HUDEP-2 (cell line): ENCODE measurements at regions not wholly inside any gene's neighbourhood (a gene's known extent, or its start where the extent isn't known, plus 50 kb on each side); places are given as distances from the start of the nearest gene placed in this dataset.
"Not testable (repeated sequence)": the region's sequence is repeated elsewhere in the genome, so short reads cannot be mapped to it uniquely, and the experiment has no call there.

ENCODE experiments used
- DNase-seq, 76 experiments: peaks; one replicate each; lab custom pipeline; 2025; ENCODE audit not compliant: unreplicated experiment in 76 of 76; lab: John Stamatoyannopoulos, UW

GRCh38 chr7:33776788-33777187 is 128.6 kb upstream of the BMPER start:
- DNase-seq, result no peak

- DNase-seq, result no peak
These were observed 127.1 kb upstream of the BMPER start for GRCh38 chr7:33778195-33778594.

DNA sequence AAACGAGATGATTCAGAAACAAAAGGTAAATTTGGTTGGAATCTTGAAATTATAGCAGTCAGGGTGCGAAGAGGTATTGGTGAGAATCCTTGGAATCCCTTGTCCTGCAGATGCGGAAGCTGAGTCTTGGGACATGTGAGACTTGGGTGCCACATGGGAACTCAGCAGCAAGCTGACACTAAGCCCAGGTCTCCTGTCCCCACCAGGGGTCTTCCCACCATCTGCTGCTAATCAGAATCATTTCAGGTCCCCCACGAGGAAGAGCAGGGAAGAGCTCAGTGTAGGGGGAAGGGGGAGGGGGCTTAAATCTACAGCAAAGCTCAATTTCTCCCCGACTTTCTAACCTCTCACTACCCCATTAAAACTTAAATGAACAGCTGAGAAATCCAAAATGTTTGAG is 126.1 kb upstream of the BMPER start:
- DNase-seq, result no peak

- DNase-seq, result no peak
These were observed 124.2 kb upstream of the BMPER start for GRCh38 chr7:33781167-33781566.

GRCh38 chr7:33781796-33782195 is 123.5 kb upstream of the BMPER start:
- no peak for DNase-seq

DNA sequence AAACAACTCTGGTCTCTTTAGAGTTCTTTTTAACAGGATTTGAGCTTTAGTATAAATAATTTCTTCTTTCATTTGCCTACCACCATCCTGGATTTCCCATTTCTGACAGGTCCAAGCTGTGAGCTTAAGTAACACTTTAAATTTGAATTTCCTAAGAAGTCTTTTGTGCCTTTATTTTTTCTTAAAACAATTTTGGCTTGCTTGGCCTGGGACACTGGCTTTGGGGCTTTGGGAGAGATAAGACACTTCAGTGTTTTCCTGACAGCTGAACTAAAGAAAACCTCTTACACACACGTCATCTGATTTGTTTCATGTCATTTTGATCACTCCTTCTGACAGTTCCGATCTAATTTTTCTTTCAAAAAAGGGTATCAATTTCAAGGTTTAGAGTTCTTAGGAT is 121.3 kb upstream of the BMPER start:
- DNase-seq, result no peak

GRCh38 chr7:33788531-33788930 is 116.8 kb upstream of the BMPER start:
- DNase-seq, result no peak

DNA sequence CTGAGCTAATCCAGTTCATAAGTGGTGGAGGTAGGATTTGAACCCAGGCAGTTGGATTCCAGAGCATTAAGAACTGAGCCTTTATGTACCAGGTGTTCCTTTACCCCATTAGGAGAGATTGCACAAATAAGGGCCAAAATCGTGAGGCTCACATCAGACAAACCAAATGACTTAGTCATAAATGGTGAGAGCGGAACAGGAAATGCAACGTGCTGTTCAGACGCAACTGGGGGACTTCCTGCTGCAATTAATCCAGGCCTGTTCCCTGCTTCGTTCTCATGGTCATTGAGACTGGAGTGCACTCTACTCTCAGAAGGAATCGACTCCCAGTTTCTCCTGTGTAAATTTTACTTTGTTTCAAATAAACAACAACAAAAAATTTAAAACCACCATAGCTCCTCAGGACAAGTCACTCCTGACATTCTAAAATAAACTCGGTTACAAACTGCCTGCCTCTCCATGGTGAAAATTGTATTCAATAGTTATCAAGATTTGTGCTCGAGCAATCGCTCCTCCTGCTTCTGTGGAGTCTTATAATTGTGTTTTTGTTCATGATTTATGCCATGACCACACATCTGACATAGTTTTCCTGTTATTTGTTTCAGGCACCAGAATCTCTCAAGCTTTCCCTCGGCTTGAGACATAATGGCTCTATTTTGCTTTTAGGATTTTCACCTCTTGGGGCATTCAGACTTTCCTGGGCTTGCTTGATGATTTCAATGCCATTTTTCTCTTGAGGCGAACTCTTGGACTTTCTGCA is 115.3 kb upstream of the BMPER start:
- DNase-seq, result no peak

GRCh38 chr7:33790746-33791145 is 114.6 kb upstream of the BMPER start:
- DNase-seq, result no peak

GRCh38 chr7:33792041-33792440 is 113.3 kb upstream of the BMPER start:
- no peak for DNase-seq

DNA sequence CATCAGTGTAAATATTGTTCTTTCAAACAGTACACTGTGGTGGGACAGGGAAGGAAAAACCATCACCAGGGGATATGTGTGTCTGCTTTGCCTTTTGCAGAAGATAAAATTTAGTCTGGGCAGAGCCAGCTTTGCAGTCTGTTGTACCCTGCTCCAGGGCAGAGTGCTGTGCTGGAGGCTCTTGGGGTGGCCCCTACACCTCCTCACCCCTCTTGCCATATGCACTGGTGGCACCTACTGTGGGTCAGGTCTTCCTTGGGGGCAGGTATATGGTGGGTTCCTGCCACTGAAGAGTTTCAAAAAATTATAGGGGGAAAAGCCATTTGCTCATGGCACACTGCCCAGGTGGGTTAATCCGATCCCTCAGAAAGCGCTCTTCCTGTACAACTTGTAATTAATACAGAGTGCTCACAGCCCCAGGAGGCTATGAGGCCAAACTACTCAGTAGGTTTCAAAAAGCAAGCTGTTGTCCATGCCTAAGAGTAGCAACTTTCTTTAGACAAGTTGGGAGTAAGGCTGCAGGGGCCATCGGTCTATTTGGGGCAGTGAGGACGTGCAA is 112.7 kb upstream of the BMPER start:
- no peak for DNase-seq

- DNase-seq, result no peak
These were observed 111.7 kb upstream of the BMPER start for GRCh38 chr7:33793616-33794015.

- no peak for DNase-seq
These were observed 110.9 kb upstream of the BMPER start for GRCh38 chr7:33794419-33794818.

GRCh38 chr7:33794959-33795358 is 110.4 kb upstream of the BMPER start:
- DNase-seq, result no peak

GRCh38 chr7:33796538-33796937 is 108.8 kb upstream of the BMPER start:
- no peak for DNase-seq

DNA sequence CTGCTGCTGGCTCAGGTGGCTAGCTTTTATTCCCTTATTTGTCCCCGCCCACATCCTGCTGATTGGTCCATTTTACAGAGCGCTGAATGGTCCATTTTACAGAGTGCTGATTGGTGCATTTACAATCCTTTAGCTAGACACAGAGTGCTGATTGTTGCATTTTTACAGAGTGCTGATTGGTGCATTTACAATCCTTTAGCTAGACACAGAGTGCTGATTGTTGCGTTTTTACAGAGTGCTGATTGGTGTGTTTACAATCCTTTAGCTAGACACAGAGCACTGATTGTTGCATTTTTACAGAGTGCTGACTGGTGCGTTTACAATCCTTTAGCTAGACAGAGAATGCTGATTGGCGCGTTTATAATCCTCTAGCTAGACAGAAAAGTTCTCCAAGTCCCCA is 107.8 kb upstream of the BMPER start:
- not testable (repeated sequence) for DNase-seq

- no peak for DNase-seq
These were observed 106.5 kb upstream of the BMPER start for GRCh38 chr7:33798686-33799325.

- no peak for DNase-seq
These were observed 105.6 kb upstream of the BMPER start for GRCh38 chr7:33799766-33800165.

DNA sequence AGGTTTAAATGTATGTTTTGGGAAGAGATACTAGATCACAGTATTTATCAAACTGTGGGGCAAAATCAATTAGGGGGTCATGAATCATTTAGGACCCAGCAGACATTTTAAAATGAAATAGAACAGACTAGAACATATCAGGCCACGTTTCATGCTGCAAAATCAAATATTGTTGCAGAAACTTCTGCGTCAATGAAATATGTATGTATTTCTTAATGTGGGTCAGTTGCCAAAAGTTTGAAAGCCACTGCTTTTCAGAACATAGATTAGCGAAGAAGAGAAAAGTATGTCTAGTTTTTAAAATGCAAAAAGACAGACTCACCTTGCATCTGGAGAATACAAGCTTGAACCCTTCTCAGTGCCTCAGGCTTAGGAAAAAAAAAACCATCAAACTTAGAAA is 102.7 kb upstream of the BMPER start:
- DNase-seq, result no peak

- DNase-seq, result no peak
These were observed 101.1 kb upstream of the BMPER start for GRCh38 chr7:33804140-33804660.

DNA sequence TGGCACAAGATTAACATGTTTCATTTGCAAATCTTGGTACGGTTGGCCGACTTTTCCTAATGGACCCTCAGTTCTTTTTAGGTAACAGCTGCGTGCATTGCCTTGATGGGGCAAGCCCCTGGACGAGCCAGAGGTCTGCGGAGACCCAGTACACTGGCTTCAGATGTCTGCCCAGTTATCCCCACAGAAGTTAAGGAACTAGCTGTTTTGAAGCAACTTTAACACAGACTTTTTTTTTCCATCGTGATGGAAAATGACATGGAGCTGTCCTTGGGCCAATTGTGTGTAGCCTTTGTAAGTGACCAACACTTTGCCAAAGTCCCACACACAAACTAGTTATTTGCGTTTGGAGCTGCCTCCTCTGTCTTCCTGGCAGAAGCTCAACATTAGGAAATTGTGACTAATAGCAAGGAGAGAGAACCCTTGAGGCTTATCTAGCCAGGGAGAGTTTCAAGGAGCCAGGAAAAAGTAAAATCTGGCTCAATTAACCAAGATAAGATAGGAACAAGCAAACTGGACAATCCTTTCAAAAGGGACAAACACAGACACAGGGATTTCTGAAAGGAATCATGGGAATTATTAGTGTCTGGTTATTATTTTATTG is 99.6 kb upstream of the BMPER start:
- DNase-seq, result no peak
